Upper lobe of left lung (tissue), 6 donors: ENCODE measurements at regions not wholly inside any gene's neighbourhood (a gene's known extent, or its start where the extent isn't known, plus 50 kb on each side); places are given as distances from the start of the nearest gene placed in this dataset.
A peak's percentile ranks its signal among the peaks of the same experiment; 100 is the strongest.

Source experiments
- ATAC-seq, 2 donors: fragments of 200-7000 bp; cut with Tn5 transposase; one replicate each; pipeline ENCODE4 v1.9.1; 2022; ENCODE audit warnings: mild to moderate bottlenecking in 2 of 2, moderate library complexity in 2 of 2; ENCODE audit not compliant: low FRiP score in 2 of 2
- DNase-seq, 2 donors: peaks; one replicate each; pipeline ENCODE4 v3.0.0-alpha.2; 2019 to 2020
- H3K27ac ChIP-seq, 4 donors: fragments of 200-600 bp; sonication (generic); one replicate each; pipeline ENCODE4 v1.5.1; 2016 to 2019
- H3K27me3 ChIP-seq, 4 donors: fragments of 200-600 bp; sonication (generic); one replicate each; pipeline ENCODE4 v1.5.1; 2017 to 2019
- H3K36me3 ChIP-seq, 4 donors: fragments of 200-600 bp; sonication (generic); one replicate each; pipeline ENCODE4 v1.5.1; 2016 to 2019
- H3K4me1 ChIP-seq, 4 donors: fragments of 200-600 bp; sonication (generic); one replicate each; pipeline ENCODE4 v1.5.1; 2018 to 2019
- H3K4me3 ChIP-seq, 4 donors: fragments of 200-600 bp; sonication (generic); one replicate each; pipeline ENCODE4 v1.5.1; 2017 to 2019; ENCODE audit warnings: mild to moderate bottlenecking in 2 of 4, moderate library complexity in 1 of 4
- H3K9me3 ChIP-seq, 4 donors: fragments of 200-600 bp; sonication (generic); one replicate each; pipeline ENCODE4 v1.5.1; 2018 to 2019
- CTCF ChIP-seq, 6 experiments: fragments of 450-650 bp in 4 of 6; fragments of 200-600 bp in 2 of 6; sonication (generic) in 2 of 6; IDR thresholded peaks; one replicate each; pipeline ENCODE4 v1.5.1; 2016 to 2019; ENCODE audit warnings: antibody characterized with exemption in 6 of 6
- EP300 ChIP-seq, 4 donors: sonication (generic); formaldehyde crosslinking; IDR thresholded peaks; one replicate each; pipeline ENCODE4 v1.5.1; 2017; ENCODE audit warnings: antibody characterized with exemption in 4 of 4, control low read depth in 2 of 4
- POLR2A ChIP-seq, 4 donors: fragments of 450-650 bp; IDR thresholded peaks; one replicate each; pipeline ENCODE4 v1.5.1; 2016 to 2017; ENCODE audit warnings: antibody characterized with exemption in 4 of 4, mild to moderate bottlenecking in 2 of 4
- POLR2AphosphoS5 ChIP-seq, 2 donors: sonication (generic); formaldehyde crosslinking; IDR thresholded peaks; one replicate each; pipeline ENCODE4 v1.5.1; 2017; ENCODE audit warnings: antibody characterized with exemption in 2 of 2
- WGBS, 2 donors: methylation state at CpG; one replicate each; pipeline ENCODE4 v1.1.5; 2017 to 2018; 5-methylcytosine and 5-hydroxymethylcytosine counted together
- donor health status: DM: no; HTN: no; CAD: no; lungs with moderate emphysema.
- donor health status: DM: no; HTN: yes; CAD: no; lungs with severe emphysema.

- Histone ChIP-seq H3K9me3 (no peaks in the 10 kb centered on the region), H3K4me3 (no peak overlapping the region), H3K36me3 (no peaks in the 10 kb centered on the region), H3K27ac (no peak overlapping the region), H3K27me3 (no peaks in the 10 kb centered on the region), H3K4me1 (no peaks in the 10 kb centered on the region)
- ATAC-seq (no peak), DNase-seq (no peak)
- TF ChIP-seq POLR2A (IDR thresholded peaks at IDR 0.05): no peak
- TF ChIP-seq EP300 (IDR thresholded peaks at IDR 0.05): no peak
- no peak for TF ChIP-seq CTCF (IDR thresholded peaks at IDR 0.05)
- no peak for TF ChIP-seq POLR2AphosphoS5 (IDR thresholded peaks at IDR 0.05)
These were observed 164.1 kb upstream of the KCNQ5 start for GRCh38 chr6:72457738-72458137.

GRCh38 chr6:72458521-72458920 lies 163.3 kb upstream of the KCNQ5 start:
- Histone ChIP-seq H3K27me3 (no peaks in the 10 kb centered on the region), H3K27ac (no peak overlapping the region), H3K4me3 (no peak overlapping the region), H3K4me1 (no peaks in the 10 kb centered on the region), H3K36me3 (no peaks in the 10 kb centered on the region), H3K9me3 (no peaks in the 10 kb centered on the region)
- TF ChIP-seq POLR2AphosphoS5 (IDR thresholded peaks at IDR 0.05): no peak
- ATAC-seq (no peak), DNase-seq (no peak)
- 76 to 87% methylated on average over 2 of the region's 2 CpGs for WGBS, 2 donors

GRCh38 chr6:72461144-72461543 lies 160.7 kb upstream of the KCNQ5 start:
- no peak for DNase-seq
- Histone ChIP-seq H3K27ac (no peak overlapping the region), H3K4me1 (no peaks in the 10 kb centered on the region), H3K4me3 (no peak overlapping the region), H3K27me3 (no peaks in the 10 kb centered on the region), H3K36me3 (no peaks in the 10 kb centered on the region), H3K9me3 (no peaks in the 10 kb centered on the region)
- 44 to 48% methylated on average over 1 of the region's 1 CpG for WGBS, 2 donors
- TF ChIP-seq POLR2AphosphoS5 (IDR thresholded peaks at IDR 0.05) (no peak), POLR2A (IDR thresholded peaks at IDR 0.05) (no peak), EP300 (IDR thresholded peaks at IDR 0.05) (no peak), CTCF (IDR thresholded peaks at IDR 0.05) (no peak)
- ATAC-seq: no peak

- Histone ChIP-seq H3K4me3 (no peak overlapping the region), H3K36me3 (no peaks in the 10 kb centered on the region), H3K4me1 (no peaks in the 10 kb centered on the region), H3K27ac (no peak overlapping the region), H3K9me3 (no peaks in the 10 kb centered on the region), H3K27me3 (no peaks in the 10 kb centered on the region)
- WGBS, 2 donors: 50 to 83% methylated on average over 2 of the region's 2 CpGs
- no peak for DNase-seq
- TF ChIP-seq CTCF (IDR thresholded peaks at IDR 0.05) (no peak), EP300 (IDR thresholded peaks at IDR 0.05) (no peak), POLR2AphosphoS5 (IDR thresholded peaks at IDR 0.05) (no peak), POLR2A (IDR thresholded peaks at IDR 0.05) (no peak)
- no peak for ATAC-seq
These were observed 157.6 kb upstream of the KCNQ5 start for GRCh38 chr6:72464246-72464645.

- no peak for TF ChIP-seq POLR2A (IDR thresholded peaks at IDR 0.05)
- H3K4me1 ChIP-seq: no peaks in the 10 kb centered on the region
- H3K4me3 ChIP-seq: no peak overlapping the region
- DNase-seq: peak in 1 of 2 donors; percentile 22
- ATAC-seq: no peak
- no peaks in the 10 kb centered on the region for H3K9me3 ChIP-seq
- no peaks in the 10 kb centered on the region for H3K36me3 ChIP-seq
- WGBS, 2 donors: 71 to 87% methylated on average over 3 to 4 of the region's 4 CpGs
- H3K27ac ChIP-seq: no peak overlapping the region
- H3K27me3 ChIP-seq: no peaks in the 10 kb centered on the region
These were observed 156.8 kb upstream of the KCNQ5 start for GRCh38 chr6:72464791-72465691.

GRCh38 chr6:72466471-72466870 lies 155.4 kb upstream of the KCNQ5 start:
- H3K4me3 ChIP-seq: no peak overlapping the region
- TF ChIP-seq CTCF (IDR thresholded peaks at IDR 0.05) (no peak), POLR2AphosphoS5 (IDR thresholded peaks at IDR 0.05) (no peak), EP300 (IDR thresholded peaks at IDR 0.05) (no peak), POLR2A (IDR thresholded peaks at IDR 0.05) (no peak)
- no peak for ATAC-seq

More at GRCh38 chr6:72466471-72466870, 155.4 kb upstream of the KCNQ5 start:
- Histone ChIP-seq H3K4me1 (no peaks in the 10 kb centered on the region), H3K27me3 (no peaks in the 10 kb centered on the region), H3K9me3 (no peaks in the 10 kb centered on the region), H3K36me3 (no peaks in the 10 kb centered on the region), H3K27ac (no peak overlapping the region)
- no peak for DNase-seq
